NCI-H146 treated with DMSO at 0.1 percent for 48 hours (cell line): ENCODE measurements at regions not wholly inside any gene's neighbourhood (a gene's known extent, or its start where the extent isn't known, plus 50 kb on each side); places are given as distances from the start of the nearest gene placed in this dataset.

ENCODE experiments used
- DNase-seq: peaks from one replicate; lab custom pipeline; 2025; ENCODE audit not compliant: unreplicated experiment; lab: John Stamatoyannopoulos, UW

DNA sequence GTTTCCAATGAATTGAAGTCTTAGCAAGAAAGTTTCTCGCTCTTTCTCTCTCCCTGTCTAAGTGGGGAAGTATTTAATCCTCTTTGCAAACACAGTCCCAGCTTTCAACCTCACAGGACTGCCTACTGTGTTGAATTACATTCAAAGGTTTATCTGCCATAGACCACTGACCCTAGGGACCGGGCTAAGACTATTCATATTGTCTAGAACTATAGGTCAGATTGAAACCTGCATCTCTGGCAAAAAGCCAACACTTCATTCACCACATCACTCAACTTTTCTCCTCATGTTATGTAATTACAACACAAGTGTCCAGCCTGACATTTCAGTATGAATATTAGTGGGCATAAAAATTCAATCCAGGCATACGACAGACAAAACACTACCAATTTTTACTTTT, 314.7 kb upstream of the RSPO3 start:
- no peak for DNase-seq

DNA sequence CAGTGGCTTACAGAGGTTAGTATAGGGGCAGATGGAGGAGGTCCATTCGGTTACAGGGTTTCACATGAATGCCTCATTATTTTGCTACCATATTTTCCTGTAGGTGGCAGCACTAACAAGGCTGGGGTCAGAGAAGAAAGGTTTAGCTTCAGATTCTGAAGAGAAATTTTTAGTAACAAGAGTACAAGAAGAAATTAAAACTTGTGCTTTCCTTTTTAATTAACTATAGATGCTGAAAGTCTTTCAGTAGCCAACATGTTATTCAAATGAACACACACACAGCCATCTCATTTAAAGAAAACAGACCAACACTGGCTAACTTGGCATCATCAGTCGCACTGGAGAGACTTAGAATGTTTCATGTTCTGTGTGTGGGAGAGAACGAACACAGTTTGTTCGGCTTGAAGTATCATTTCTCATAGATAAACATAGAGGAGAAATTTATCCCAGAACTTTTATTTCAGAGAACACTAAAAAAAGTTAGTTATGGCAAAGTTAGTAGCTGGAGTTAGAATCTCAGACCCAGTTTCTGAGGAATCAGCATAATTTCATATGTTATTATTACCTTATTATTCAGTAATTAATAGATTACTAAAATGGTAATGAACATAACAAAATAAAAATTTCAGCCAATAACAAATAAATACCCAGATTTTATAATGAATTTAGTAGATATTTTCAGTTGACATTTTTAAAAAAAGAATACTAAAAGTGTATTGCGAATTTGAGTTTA, 314.0 kb upstream of the RSPO3 start:
- DNase-seq = peak; percentile 27

DNA sequence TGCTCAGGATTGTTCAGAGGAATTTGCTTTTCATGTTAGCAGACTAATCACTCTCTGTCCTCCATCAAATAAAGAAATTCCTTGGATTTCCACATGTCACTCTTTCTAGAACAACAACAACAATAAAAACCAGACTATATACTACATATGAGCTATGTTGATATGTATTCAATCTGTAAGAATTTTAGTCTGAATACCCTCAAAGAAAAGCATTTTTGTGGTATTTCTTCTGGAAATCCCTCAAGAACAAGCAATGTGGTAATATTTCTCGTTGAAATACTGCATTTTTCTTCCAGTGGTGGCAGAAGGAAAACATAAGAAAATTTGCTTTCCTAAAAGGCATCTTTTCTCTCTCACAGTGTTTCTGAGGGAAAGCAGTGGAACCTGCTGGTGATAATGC, 312.6 kb upstream of the RSPO3 start:
- no peak for DNase-seq

DNA sequence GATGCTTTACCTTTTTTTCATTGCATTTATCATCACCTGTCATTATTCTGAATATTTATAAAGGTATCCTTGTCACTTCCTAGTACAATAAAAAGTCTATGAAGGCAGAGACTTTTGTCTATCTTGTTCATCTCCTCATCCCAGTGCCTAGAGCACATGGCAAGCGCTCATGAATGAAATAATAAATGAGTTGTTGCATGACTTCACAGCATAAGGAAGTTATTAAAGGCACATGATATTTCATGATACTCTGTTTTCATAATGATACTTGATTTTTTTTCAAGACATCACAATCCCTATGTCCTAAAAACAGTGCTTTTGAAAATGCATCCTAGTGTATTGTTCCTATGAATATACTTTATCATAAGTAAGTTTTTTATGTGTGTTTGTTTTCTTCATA, 310.6 kb upstream of the RSPO3 start:
- no peak for DNase-seq

DNA sequence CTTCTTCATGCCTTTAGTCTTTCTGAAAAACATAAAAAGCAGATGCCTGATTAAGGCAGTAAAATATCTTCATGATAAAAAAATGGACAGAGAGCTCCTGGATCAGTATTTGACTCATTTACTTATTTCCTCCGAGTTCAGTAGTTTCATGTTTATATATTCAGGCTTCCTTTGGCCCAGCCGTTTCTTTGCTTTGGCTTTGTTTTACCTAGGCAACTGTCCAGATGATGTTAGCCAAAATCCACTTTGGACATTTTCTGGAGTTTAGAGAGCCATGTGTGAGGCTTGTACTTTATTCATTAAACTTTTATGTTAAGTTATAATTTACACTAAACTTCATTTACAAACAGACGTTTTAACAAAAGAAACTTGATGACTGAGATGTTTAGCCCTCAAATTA, 307.1 kb upstream of the RSPO3 start:
- no peak for DNase-seq

DNA sequence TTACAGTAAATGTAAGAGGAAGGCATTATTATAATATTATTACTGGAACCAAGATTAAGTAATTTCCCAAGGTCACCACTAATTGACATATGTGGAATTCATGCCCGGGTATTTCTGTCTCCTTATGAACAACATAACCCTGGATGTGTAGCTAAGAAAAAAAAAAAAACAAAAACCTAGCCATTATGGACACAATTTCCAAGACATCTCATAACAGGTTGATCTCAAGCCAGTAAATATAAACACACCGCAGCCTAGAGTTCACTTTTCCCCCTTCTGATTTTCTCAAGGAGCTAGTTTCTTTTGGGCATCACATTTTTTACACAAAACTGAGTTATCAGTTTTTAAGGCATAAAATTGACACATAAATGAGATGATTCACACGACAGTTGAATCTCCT, 306.5 kb upstream of the RSPO3 start:
- DNase-seq = no peak

DNA sequence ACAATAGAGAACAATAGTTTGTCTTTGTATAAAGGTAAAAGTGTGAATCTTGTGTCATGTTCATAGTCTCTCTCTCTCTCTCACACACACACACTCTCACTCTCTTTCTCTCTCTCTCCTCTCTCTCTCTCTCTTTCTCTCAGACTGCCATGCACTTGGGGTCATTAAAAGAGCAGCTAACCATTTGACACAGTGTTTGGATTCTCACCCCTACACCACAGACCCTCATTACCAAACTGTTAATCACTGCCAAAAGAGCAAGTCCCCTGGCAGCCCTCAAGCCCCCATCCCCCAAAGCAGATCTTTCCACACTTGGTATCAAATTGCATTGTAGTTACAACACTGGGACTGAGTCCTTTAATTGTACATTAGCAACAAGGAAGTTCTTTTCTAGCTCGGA, 305.8 kb upstream of the RSPO3 start:
- DNase-seq = no peak

DNA sequence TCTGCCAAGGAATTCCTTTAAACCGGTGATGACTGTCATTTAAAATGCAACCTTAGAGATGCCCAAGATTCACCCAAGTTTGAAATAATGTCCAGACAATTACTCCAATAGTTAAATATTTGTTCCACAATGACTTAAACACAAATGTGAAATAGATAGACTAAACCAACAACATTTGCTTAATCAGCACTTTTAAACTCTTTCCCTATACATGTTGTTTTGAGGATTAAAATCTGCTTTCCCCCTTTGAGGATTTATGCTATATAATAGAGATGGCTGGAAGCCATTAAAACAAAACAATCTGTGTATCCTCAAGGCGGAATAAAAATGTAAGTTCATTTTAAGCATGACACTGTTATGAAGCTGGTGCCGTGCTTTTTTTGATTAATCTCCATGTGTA, 297.8 kb upstream of the RSPO3 start:
- no peak for DNase-seq

DNA sequence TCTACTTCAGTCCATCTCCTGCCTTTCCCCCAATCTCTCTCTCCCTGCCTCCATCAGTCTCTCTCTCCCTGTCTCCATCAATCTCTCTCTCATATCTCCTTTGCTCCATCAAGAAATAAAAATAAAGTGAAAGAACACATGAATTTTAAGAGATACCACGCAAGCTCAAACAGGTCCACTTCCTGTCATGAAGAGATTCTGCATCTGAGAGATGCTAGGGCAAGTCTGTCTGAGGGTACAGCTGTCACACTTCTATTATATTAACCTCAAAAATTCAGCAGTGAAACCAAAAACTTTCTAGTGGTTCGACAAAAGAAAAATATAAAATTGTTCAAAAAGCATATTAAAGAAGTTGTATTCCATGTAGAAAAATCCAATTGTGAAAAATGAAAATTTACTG, 296.8 kb upstream of the RSPO3 start:
- no peak for DNase-seq

DNA sequence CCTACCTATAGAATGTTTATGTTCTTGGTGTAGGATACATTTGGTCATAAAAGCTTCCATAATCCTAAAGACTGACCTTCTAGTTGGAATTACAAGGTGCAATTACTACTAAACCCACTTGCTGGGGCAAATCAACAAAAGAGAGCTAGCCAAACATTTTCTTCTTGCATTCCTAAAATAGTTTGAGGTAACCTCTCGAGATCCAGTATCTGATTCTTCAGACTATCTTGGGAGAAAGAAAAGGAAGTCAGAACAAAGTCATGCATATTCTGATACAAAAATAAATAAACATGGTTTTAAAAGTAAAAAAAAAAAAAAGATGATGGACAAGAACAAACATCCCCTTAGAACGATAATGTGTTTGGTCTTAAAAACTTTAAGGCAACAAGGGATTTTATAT, 294.2 kb upstream of the RSPO3 start:
- no peak for DNase-seq

DNA sequence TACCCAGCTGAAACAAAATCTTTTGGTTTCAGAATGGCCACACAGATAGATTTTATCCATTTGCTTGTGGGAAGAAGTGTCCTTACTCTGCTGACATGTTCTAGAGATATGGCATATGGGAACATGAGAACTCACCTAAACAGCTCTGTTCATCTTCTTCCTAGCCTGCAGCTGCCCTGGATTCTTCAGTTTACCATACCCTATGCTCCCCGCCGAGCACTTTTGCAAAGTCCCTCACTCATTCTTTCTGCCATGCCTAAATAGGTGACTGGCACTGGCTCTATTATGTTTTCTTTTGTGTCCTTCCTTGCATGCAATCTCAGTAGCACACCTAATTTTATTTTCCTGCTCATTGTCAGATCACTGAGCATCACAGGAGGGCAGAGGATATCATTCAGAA, 293.7 kb upstream of the RSPO3 start:
- no peak for DNase-seq

DNA sequence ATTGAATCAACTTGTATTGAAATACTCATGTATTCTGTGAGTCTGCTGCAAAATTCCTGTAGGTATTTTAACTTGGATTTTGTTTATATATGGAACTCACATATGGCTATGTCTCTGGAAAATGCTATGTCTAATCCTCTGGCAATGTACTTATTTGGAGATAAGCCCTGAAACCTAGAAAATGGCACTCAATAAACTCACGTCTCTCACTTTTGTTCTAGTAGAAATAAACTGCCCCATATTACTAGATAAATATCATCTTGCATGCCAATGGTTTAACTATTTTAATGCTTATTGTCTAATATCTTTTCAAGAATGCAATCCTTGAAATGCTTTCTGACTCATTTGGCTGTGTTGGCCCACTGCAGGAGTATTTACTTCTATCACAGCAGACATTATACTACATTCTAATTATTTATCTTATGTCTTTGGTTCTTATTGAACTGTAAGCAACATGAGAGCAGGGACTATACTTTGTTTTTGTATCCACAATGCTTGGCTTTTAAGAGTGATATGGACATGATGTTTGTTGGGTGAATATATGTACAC, 292.2 kb upstream of the RSPO3 start:
- DNase-seq = no peak

DNA sequence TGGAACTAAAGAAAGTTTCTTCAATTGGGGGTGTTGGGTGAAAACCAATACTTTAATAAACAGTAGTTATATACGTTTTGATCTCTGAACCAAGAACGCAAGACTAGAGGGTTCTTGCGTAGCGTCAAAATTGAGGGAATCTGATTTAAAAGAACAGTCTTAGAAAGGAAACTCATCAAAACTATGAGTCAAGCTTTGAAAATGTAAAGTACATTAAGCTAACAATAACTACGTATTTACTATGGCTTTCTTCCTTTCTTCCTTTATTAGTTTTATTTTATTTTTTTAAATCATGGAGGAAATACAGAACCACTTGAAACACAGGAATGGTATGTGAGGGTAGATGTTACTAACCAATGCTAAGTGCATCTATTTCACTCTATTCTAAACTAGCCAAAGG, 287.0 kb upstream of the RSPO3 start:
- no peak for DNase-seq

DNA sequence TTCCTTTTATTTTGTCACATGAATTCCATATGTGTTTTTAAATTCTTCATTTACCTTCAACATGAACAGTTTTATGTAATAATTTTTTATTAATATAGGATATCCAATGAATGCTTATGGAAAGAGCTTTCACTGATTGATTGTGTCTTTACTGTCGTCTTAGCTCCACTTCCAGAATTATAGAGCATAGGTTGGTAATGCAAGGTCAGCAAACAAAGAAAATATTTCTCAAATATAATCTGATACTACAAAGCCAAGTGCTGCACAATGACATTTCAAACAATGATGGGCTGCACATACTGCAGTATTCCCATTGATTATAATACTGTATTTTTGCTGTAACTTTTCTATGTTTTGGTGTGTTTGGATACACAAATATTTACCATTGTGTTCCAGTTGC, 275.7 kb upstream of the RSPO3 start:
- no peak for DNase-seq

DNA sequence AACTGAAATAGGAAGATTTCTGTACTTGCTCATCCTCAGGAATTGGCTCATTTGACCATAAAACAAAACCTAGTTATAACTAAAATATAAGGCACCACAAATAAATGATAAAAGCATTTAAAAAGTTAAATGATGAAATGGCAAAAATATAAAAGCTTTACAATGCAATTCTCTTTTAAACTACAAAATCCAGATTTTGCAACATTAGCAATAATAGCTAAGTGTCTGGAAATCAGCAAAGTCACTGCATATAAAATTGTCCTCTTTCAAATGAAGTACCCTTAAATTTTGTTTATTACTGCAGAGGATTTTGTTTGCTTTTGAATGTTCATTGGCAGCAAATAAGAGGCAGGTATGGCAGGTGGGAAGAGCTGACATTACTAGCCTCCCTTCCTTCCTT, 270.4 kb upstream of the RSPO3 start:
- no peak for DNase-seq

DNA sequence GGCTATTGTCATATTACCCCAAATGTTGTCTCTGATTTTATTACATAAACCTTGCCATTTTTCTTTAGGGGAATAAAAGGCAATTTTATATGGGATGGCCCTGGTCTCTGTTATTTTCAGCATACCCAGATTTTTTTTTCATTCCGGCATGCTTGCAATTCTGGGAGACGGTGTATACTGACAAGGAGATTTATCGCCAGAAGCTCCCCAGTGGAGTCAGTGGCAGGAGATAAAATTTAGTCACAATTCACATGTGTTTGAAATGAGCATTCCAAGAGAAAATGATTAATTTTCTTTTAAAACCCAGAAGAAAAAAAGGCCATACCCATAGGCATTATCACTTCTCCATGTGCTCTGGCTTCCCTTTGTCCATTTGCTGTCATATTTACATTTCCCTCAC, 250.8 kb upstream of the RSPO3 start:
- no peak for DNase-seq

DNA sequence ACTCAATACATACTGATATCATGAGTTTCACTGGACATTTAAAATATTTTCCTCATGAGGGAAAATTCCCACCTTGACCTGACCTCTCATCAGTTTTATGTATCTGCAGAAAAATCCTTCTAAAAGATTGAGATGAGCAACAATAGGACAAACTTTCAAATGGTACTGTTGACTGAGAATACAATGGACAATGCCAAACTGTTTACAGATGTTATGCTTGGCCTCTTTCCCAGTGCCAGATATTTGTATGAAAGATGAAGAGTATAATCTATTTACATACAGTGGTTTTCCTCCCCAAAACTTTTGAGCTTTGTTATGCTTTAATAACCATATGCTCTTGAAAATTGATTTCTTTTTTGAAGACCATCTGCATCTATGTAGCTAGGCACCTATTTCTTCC, 245.1 kb upstream of the RSPO3 start:
- DNase-seq = no peak

DNA sequence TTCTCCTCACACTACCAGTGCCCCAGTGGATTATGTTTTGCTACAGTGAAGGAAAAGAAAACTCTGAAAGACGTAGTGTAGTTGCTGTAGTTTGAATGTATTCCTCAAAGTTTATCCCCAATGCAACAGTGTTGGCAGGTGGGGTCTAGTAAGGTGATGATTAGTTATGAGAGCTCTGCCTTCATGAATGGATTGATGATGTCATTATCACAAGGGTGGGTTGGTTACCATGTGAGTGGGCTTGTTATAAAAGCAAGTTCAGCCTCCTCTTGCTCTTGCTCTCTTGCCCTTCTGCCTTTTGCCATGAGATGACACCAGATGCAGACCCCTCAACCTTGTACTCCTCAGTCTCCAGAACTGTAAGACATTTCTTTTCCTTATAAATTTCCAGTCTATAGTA, 244.7 kb upstream of the RSPO3 start:
- DNase-seq = no peak

DNA sequence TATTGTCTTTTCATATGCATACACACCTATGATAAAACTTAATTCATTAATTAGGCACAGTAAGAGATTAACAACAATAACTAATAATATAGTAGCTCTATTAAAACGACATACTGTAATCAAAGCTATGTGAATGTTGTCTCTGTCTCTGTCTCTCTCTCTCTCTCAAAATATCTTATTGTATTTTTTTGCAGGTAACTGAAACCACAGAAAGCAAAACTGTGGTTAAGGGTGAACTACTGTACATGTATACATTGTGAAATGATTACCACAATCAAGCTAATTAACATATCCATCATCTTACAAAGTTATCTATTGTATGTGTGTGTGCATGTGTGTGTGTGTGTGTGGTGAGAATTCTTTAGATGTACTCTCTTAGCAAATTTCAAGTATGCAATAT, 242.0 kb upstream of the RSPO3 start:
- no peak for DNase-seq

DNA sequence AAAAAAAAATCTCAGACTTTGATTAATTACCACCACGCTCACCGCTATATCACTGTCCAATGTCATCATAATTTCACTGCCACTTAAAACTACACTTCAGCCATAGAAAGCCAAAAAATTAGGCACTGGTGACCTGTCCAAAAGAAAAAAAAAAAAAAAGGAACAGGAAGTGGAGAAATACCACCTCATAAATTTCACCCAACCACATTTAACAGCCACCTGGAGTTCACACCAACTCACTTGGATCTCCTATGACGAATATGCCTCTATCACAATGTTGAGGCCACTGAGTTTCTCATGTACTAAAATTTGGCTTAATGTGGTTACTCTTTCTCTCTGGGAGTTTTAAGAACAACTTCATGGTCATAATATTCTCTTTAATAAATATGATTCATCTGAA, 237.5 kb upstream of the RSPO3 start:
- no peak for DNase-seq

DNA sequence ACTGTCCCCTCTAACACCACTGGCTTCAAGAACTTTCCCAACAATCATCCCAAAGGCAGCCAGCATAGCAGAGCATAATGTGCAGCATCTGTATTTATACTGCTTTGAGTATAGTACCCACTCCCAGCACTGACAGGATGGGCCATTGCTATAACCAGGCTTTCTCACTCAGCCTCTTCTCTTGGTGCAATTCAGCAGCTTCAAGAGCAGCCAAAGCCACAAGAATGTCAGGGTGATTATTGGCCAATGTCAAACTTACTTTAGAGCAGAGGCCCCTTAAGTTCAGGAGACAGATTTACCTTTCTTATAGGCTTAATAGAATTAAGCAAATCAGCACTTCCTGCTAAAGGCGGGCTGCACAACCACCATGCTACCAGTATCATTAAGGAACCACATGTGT, 232.4 kb upstream of the RSPO3 start:
- DNase-seq = no peak

DNA sequence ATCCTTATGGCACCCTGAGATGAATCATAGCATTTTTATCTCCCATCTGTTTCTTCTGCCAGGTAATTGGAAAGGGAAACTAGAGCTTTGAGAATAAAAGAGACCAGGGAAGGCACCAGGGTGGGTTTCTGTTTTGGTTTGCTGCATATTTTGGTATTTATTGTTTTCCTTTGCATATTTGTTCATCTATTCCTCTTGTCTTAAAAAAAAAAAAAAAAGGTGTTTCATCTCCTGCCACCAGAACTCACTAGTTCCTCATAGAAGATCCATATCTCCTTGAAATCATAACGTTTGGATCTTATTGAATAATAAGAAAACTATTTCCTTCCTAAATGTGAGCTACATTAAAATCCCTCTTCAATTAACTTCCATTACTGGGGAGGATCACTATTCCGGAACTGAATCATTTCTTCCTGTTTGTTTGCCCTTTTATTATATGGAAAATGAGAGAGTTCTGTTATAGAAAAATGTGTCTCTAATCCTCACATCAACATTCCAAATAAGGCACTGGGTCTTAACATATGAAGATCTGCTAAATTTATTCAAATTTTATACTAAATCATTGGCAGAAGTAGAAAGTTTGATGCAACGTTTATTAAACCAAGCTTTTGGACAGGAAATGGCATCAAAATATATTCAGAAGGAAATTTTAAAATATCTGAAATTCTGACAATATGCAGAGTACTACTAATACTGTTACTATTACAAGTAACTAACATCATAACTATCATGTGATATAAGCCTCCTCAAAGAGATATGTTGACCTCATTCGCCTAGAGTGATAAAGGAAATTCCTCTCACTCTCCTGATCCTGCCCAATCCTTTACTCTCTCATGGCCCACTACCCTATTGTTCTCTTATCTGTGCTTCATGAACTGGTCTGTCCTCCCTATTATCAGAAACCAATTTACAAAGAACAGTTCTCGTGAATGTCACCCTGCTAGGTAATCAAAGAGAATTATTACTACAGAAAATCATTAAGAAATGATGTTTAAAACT, 229.4 kb upstream of the RSPO3 start:
- no peak for DNase-seq
